ENCODE measurements at regions not wholly inside any gene's neighbourhood (a gene's known extent, or its start where the extent isn't known, plus 50 kb on each side); places are given as distances from the start of the nearest gene placed in this dataset.

- TF ChIP-seq RNF2 (IDR thresholded peaks at IDR 0.05; ENCODE audit: borderline replicate concordance, low read depth, low read length, missing control alignments, poor library complexity, severe bottlenecking), result no peak
Measured at GRCh38 chr17:13825526-13826040, 223.9 kb upstream of the HS3ST3A1 start (continued).

All from H1 (cell line).